HepG2 (cell line): ENCODE measurements at regions not wholly inside any gene's neighbourhood (a gene's known extent, or its start where the extent isn't known, plus 50 kb on each side); places are given as distances from the start of the nearest gene placed in this dataset.

ENCODE experiments used
- HNRNPH1 ChIP-seq: fragments of 200-400 bp; formaldehyde crosslinking; optimal IDR thresholded peaks from 2 replicates; pipeline ENCODE3; 2017; ENCODE audit warnings: mild to moderate bottlenecking, low read depth, low read length
- MTF1 ChIP-seq: sonication (generic); formaldehyde crosslinking; IDR thresholded peaks from 2 replicates; pipeline ENCODE4 v1.5.0; 2020; ENCODE audit warnings: missing genetic modification reagents
- POLR2A ChIP-seq, 2 experiments: IDR thresholded peaks; 2 replicates each; pipeline ENCODE4 v1.6.1; 2011; ENCODE audit warnings: low read depth in 2 of 2, low read length in 2 of 2, mild to moderate bottlenecking in 1 of 2, moderate library complexity in 1 of 2; ENCODE audit not compliant: insufficient read depth in 1 of 2
- RFXANK ChIP-seq: IDR thresholded peaks from 2 replicates; pipeline ENCODE4 v1.6.1; 2016
- U2AF1 ChIP-seq: fragments of 200-400 bp; formaldehyde crosslinking; optimal IDR thresholded peaks from 2 replicates; pipeline ENCODE3; 2017; ENCODE audit warnings: mild to moderate bottlenecking, low read depth, low read length

GRCh38 chr16:87207509-87207908, 109.7 kb downstream of the C16orf95 start:
- TF ChIP-seq RFXANK = no peak
- no peak for TF ChIP-seq POLR2A (IDR thresholded peaks at IDR 0.05; ENCODE audit: insufficient read depth in 1 of 2, low read depth in 2 of 2, low read length in 2 of 2)
- TF ChIP-seq HNRNPH1 = no peak
- no peak for TF ChIP-seq U2AF1
- no peak for TF ChIP-seq MTF1
